GM23248 (cell line): ENCODE measurements at regions not wholly inside any gene's neighbourhood (a gene's known extent, or its start where the extent isn't known, plus 50 kb on each side); places are given as distances from the start of the nearest gene placed in this dataset.

Experiments used
- DNase-seq: peaks from one replicate; pipeline ENCODE4 v3.0.0-alpha.2; 2015
- H2AFZ ChIP-seq: fragments of 200-600 bp; sonication (generic); 2 replicates; pipeline ENCODE4 v1.6.1; 2016; ENCODE audit warnings: antibody characterized with exemption
- H3F3A ChIP-seq: fragments of 200-600 bp; sonication (generic); 2 replicates; pipeline ENCODE4 v1.6.1; 2016; ENCODE audit warnings: mild to moderate bottlenecking, antibody characterized with exemption, mixed run types; ENCODE audit not compliant: insufficient read depth
- H3K27ac ChIP-seq: fragments of 200-600 bp; sonication (generic); 2 replicates; pipeline ENCODE4 v1.5.1; 2016; ENCODE audit warnings: mild to moderate bottlenecking
- H3K27me3 ChIP-seq: fragments of 200-600 bp; sonication (generic); replicated peaks from 2 replicates; pipeline ENCODE4 v1.6.1; 2016; ENCODE audit warnings: mild to moderate bottlenecking; ENCODE audit not compliant: insufficient read depth
- H3K36me3 ChIP-seq: fragments of 200-600 bp; sonication (generic); 2 replicates; pipeline ENCODE4 v1.6.1; 2016; ENCODE audit warnings: low read depth, mild to moderate bottlenecking
- H3K4me1 ChIP-seq: fragments of 200-600 bp; sonication (generic); 2 replicates; pipeline ENCODE4 v1.6.1; 2016; ENCODE audit warnings: mild to moderate bottlenecking; ENCODE audit not compliant: insufficient read depth
- H3K4me2 ChIP-seq: fragments of 200-600 bp; sonication (generic); one replicate; pipeline ENCODE4 v1.6.1; 2016; ENCODE audit warnings: mild to moderate bottlenecking; ENCODE audit not compliant: unreplicated experiment
- H3K4me3 ChIP-seq: fragments of 200-600 bp; sonication (generic); 2 replicates; pipeline ENCODE4 v1.5.1; 2016; ENCODE audit warnings: mild to moderate bottlenecking
- H3K79me2 ChIP-seq: fragments of 200-600 bp; sonication (generic); 2 replicates; pipeline ENCODE4 v1.6.1; 2016; ENCODE audit warnings: mild to moderate bottlenecking; ENCODE audit not compliant: insufficient read depth
- H3K9ac ChIP-seq: fragments of 200-600 bp; sonication (generic); 2 replicates; pipeline ENCODE4 v1.6.1; 2016; ENCODE audit warnings: mild to moderate bottlenecking
- H3K9me2 ChIP-seq: fragments of 200-600 bp; sonication (generic); 2 replicates; pipeline ENCODE4 v1.6.1; 2016; ENCODE audit warnings: mixed run types, mild to moderate bottlenecking, moderate library complexity; ENCODE audit not compliant: insufficient read depth
- H3K9me3 ChIP-seq: fragments of 200-600 bp; sonication (generic); one replicate; pipeline ENCODE4 v1.6.1; 2017; ENCODE audit warnings: low read depth
- H4K20me1 ChIP-seq: fragments of 200-600 bp; sonication (generic); 2 replicates; pipeline ENCODE4 v1.6.0; 2016; ENCODE audit not compliant: insufficient read depth
- EZH2 ChIP-seq: fragments of 200-600 bp; sonication (generic); IDR thresholded peaks from 2 replicates; pipeline ENCODE4 v1.6.1; 2018; ENCODE audit warnings: antibody characterized with exemption, mild to moderate bottlenecking; ENCODE audit not compliant: insufficient read depth, poor library complexity, severe bottlenecking
- EZH2phosphoT487 ChIP-seq: fragments of 200-600 bp; sonication (generic); IDR thresholded peaks from 2 replicates; pipeline ENCODE4 v1.6.1; 2018; ENCODE audit warnings: antibody characterized with exemption, moderate library complexity, mild to moderate bottlenecking, low read depth; ENCODE audit not compliant: insufficient read depth
- whole genome bisulfite sequencing, 2 experiments: methylation state at CpG; one replicate each; pipeline ENCODE4 v1.1.6; 2015 to 2017; ENCODE audit warnings: low lambda C conversion rate in 2 of 2, low coverage in 1 of 2; ENCODE audit errors: missing lambda C conversion rate in 2 of 2; 5-methylcytosine and 5-hydroxymethylcytosine counted together
- in situ Hi-C: fragments of 300-500 bp; cut with MboI; formaldehyde crosslinking; loops from 2 replicates; pipeline ENCODE4 v1.15.0; 2020

- no peak overlapping the region for H3K9ac ChIP-seq
- H2AFZ ChIP-seq = no peak overlapping the region
- 42 to 43% methylated on average over 1 of the region's 1 CpG for WGBS, 2 experiments
- no peaks in the 10 kb centered on the region for H3K9me3 ChIP-seq
- no peaks in the 10 kb centered on the region for H3K36me3 ChIP-seq
- no peak for TF ChIP-seq EZH2phosphoT487
- no peak for TF ChIP-seq EZH2
- H3K27me3 ChIP-seq = no peaks in the 10 kb centered on the region
- no peak for DNase-seq
- H3K4me2 ChIP-seq = no peak overlapping the region
- no peak overlapping the region for H3K4me3 ChIP-seq
- no peaks in the 10 kb centered on the region for H3F3A ChIP-seq
- H3K27ac ChIP-seq = no peak overlapping the region
- H3K4me1 ChIP-seq = no peaks in the 10 kb centered on the region
- H3K79me2 ChIP-seq = no peaks in the 10 kb centered on the region
- in situ Hi-C loops = no loop called here
- H3K9me2 ChIP-seq = no peaks in the 10 kb centered on the region
- H4K20me1 ChIP-seq = no peaks in the 10 kb centered on the region
Observed at GRCh38 chr3:137207616-137208015, 249.8 kb downstream of the IL20RB start.

- H3K4me2 ChIP-seq = no peak overlapping the region
- WGBS, 2 experiments = 1 to 4% methylated on average over 5 of the region's 5 CpGs
- TF ChIP-seq EZH2phosphoT487 = no peak
- TF ChIP-seq EZH2 = no peak
- H4K20me1 ChIP-seq = no peaks in the 10 kb centered on the region
- no peak overlapping the region for H3K27ac ChIP-seq
- no peaks in the 10 kb centered on the region for H3K9me3 ChIP-seq
- H3K36me3 ChIP-seq = no peaks in the 10 kb centered on the region
- no peak overlapping the region for H3K9ac ChIP-seq
- in situ Hi-C loops = no loop called here
- H3K9me2 ChIP-seq = no peaks in the 10 kb centered on the region
- H3K4me3 ChIP-seq = no peak overlapping the region
- H3K4me1 ChIP-seq = no peaks in the 10 kb centered on the region
- H3K79me2 ChIP-seq = no peaks in the 10 kb centered on the region
- H3K27me3 ChIP-seq = no peaks in the 10 kb centered on the region
- no peak for DNase-seq
- no peak overlapping the region for H2AFZ ChIP-seq
- no peaks in the 10 kb centered on the region for H3F3A ChIP-seq
Observed at GRCh38 chr3:137217733-137218132, 259.9 kb downstream of the IL20RB start.

- Histone ChIP-seq H3K79me2 (no peaks in the 10 kb centered on the region), H3K9ac (no peak overlapping the region), H3K4me2 (no peak overlapping the region), H2AFZ (no peak overlapping the region), H3K4me1 (no peaks in the 10 kb centered on the region), H3K27me3 (no peaks in the 10 kb centered on the region), H3K9me3 (no peaks in the 10 kb centered on the region), H3K36me3 (no peaks in the 10 kb centered on the region), H3F3A (no peaks in the 10 kb centered on the region), H4K20me1 (no peaks in the 10 kb centered on the region), H3K9me2 (no peaks in the 10 kb centered on the region), H3K27ac (no peak overlapping the region), H3K4me3 (no peak overlapping the region)
- WGBS, 2 experiments = 19% methylated on average over 1 of the region's 1 CpG
- no peak for DNase-seq
- in situ Hi-C loops = no loop called here
- TF ChIP-seq EZH2phosphoT487 (no peak), EZH2 (no peak)
Observed at GRCh38 chr3:137219801-137220445, 262.1 kb downstream of the IL20RB start.

- H3K9ac ChIP-seq = no peak overlapping the region
- no peaks in the 10 kb centered on the region for H3K9me3 ChIP-seq
- 12 to 14% methylated on average over 2 of the region's 2 CpGs for WGBS, 2 experiments
- TF ChIP-seq EZH2phosphoT487 = no peak
- TF ChIP-seq EZH2 = no peak
- no peak overlapping the region for H3K4me2 ChIP-seq
- H3K36me3 ChIP-seq = no peaks in the 10 kb centered on the region
- no peak overlapping the region for H2AFZ ChIP-seq
- no peak overlapping the region for H3K27ac ChIP-seq
- no peaks in the 10 kb centered on the region for H3F3A ChIP-seq
- H4K20me1 ChIP-seq = no peaks in the 10 kb centered on the region
- DNase-seq = no peak
- no peak overlapping the region for H3K4me3 ChIP-seq
- no peaks in the 10 kb centered on the region for H3K79me2 ChIP-seq
- in situ Hi-C loops = no loop called here
- H3K9me2 ChIP-seq = no peaks in the 10 kb centered on the region
- no peaks in the 10 kb centered on the region for H3K27me3 ChIP-seq
- H3K4me1 ChIP-seq = no peaks in the 10 kb centered on the region
Observed at GRCh38 chr3:137222736-137223225, 265.0 kb downstream of the IL20RB start.
